ENCODE measurements at regions not wholly inside any gene's neighbourhood (a gene's known extent, or its start where the extent isn't known, plus 50 kb on each side); places are given as distances from the start of the nearest gene placed in this dataset.
A peak's percentile ranks its signal among the peaks of the same experiment; 100 is the strongest.

GRCh38 chr3:186487819-186488218 is 56.4 kb downstream of the CRYGS start:
- peak; percentile 10 for DNase-seq
- Histone ChIP-seq H3K36me3 (no peaks in the 10 kb centered on the region), H3K9me3 (no peaks in the 10 kb centered on the region), H3K27me3 (peaks cover 8% of the 10 kb centered on the region), H3K4me3 (no peak overlapping the region)

- H3K4me3 ChIP-seq = no peak overlapping the region
- no peak for DNase-seq
- peaks cover 8% of the 10 kb centered on the region for H3K27me3 ChIP-seq
- H3K36me3 ChIP-seq = no peaks in the 10 kb centered on the region
- H3K9me3 ChIP-seq = no peaks in the 10 kb centered on the region
These were observed 57.1 kb downstream of the CRYGS start for GRCh38 chr3:186487037-186487436.

GRCh38 chr3:186483611-186484340 is 60.4 kb downstream of the CRYGS start:
- Histone ChIP-seq H3K27me3 (peaks cover 7% of the 10 kb centered on the region), H3K36me3 (no peaks in the 10 kb centered on the region), H3K4me3 (no peak overlapping the region), H3K9me3 (no peaks in the 10 kb centered on the region)
- DNase-seq = no peak

- no peak overlapping the region for H3K4me3 ChIP-seq
- no peaks in the 10 kb centered on the region for H3K9me3 ChIP-seq
- H3K27me3 ChIP-seq = peaks cover 7% of the 10 kb centered on the region
- DNase-seq = no peak
- H3K36me3 ChIP-seq = no peaks in the 10 kb centered on the region
These were observed 62.7 kb downstream of the CRYGS start for GRCh38 chr3:186481526-186481925.

GRCh38 chr3:186477876-186478275 is 66.3 kb downstream of the CRYGS start:
- DNase-seq = no peak
- H3K4me3 ChIP-seq = no peak overlapping the region

GRCh38 chr3:186477033-186477432 is 67.1 kb downstream of the CRYGS start:
- no peaks in the 10 kb centered on the region for H3K9me3 ChIP-seq
- H3K4me3 ChIP-seq = no peak overlapping the region
- peaks cover 5% of the 10 kb centered on the region for H3K27me3 ChIP-seq
- no peaks in the 10 kb centered on the region for H3K36me3 ChIP-seq
- DNase-seq = no peak

More at GRCh38 chr3:186477876-186478275, 66.3 kb downstream of the CRYGS start:
- H3K9me3 ChIP-seq = no peaks in the 10 kb centered on the region
- H3K27me3 ChIP-seq = peaks cover 5% of the 10 kb centered on the region
- no peaks in the 10 kb centered on the region for H3K36me3 ChIP-seq

- H3K9me3 ChIP-seq = no peaks in the 10 kb centered on the region
- peaks cover 5% of the 10 kb centered on the region for H3K27me3 ChIP-seq
- no peak overlapping the region for H3K4me3 ChIP-seq
- no peak for DNase-seq
- H3K36me3 ChIP-seq = no peaks in the 10 kb centered on the region
These were observed 67.6 kb downstream of the CRYGS start for GRCh38 chr3:186476541-186476940.

GRCh38 chr3:186476044-186476468 is 68.1 kb downstream of the CRYGS start:
- Histone ChIP-seq H3K4me3 (no peak overlapping the region), H3K9me3 (no peaks in the 10 kb centered on the region), H3K27me3 (peaks cover 3% of the 10 kb centered on the region; the same call in 1 of the 2 replicates), H3K36me3 (no peaks in the 10 kb centered on the region)
- DNase-seq = peak; percentile 13

GRCh38 chr3:186473166-186473565 is 71.0 kb downstream of the CRYGS start:
- no peaks in the 10 kb centered on the region for H3K9me3 ChIP-seq
- DNase-seq = no peak
- no peaks in the 10 kb centered on the region for H3K36me3 ChIP-seq
- 0 out of 2 replicates have a peak, but pooled peaks cover 3% of the 10 kb centered on the region for H3K27me3 ChIP-seq
- H3K4me3 ChIP-seq = no peak overlapping the region

- H3K9me3 ChIP-seq = no peaks in the 10 kb centered on the region
- H3K27me3 ChIP-seq = 0 out of 2 replicates have a peak, but pooled peaks cover 3% of the 10 kb centered on the region
- no peak overlapping the region for H3K4me3 ChIP-seq
- no peak for DNase-seq
- H3K36me3 ChIP-seq = no peaks in the 10 kb centered on the region
These were observed 71.6 kb downstream of the CRYGS start for GRCh38 chr3:186472456-186473008.

GRCh38 chr3:186471771-186472170 is 72.4 kb downstream of the CRYGS start:
- DNase-seq = no peak
- Histone ChIP-seq H3K9me3 (no peaks in the 10 kb centered on the region), H3K4me3 (no peak overlapping the region), H3K27me3 (0 out of 2 replicates have a peak, but pooled peaks cover 3% of the 10 kb centered on the region), H3K36me3 (no peaks in the 10 kb centered on the region)

- H3K27me3 ChIP-seq = 0 out of 2 replicates have a peak, but pooled peaks cover 3% of the 10 kb centered on the region
- DNase-seq = no peak
These were observed 74.7 kb downstream of the CRYGS start for GRCh38 chr3:186469525-186469924.

GRCh38 chr3:186467969-186468368 is 76.2 kb downstream of the CRYGS start:
- 0 out of 2 replicates have a peak, but pooled peaks cover 3% of the 10 kb centered on the region for H3K27me3 ChIP-seq

More at GRCh38 chr3:186469525-186469924, 74.7 kb downstream of the CRYGS start:
- Histone ChIP-seq H3K9me3 (no peaks in the 10 kb centered on the region), H3K36me3 (no peaks in the 10 kb centered on the region), H3K4me3 (no peak overlapping the region)

GRCh38 chr3:186466391-186466974 is 77.7 kb downstream of the CRYGS start:
- no peak overlapping the region for H3K4me3 ChIP-seq
- 0 out of 2 replicates have a peak, but pooled peaks cover 3% of the 10 kb centered on the region for H3K27me3 ChIP-seq
- no peaks in the 10 kb centered on the region for H3K36me3 ChIP-seq
- no peaks in the 10 kb centered on the region for H3K9me3 ChIP-seq
- DNase-seq = peak; percentile 29

More at GRCh38 chr3:186467969-186468368, 76.2 kb downstream of the CRYGS start:
- no peak for DNase-seq
- Histone ChIP-seq H3K36me3 (no peaks in the 10 kb centered on the region), H3K9me3 (no peaks in the 10 kb centered on the region), H3K4me3 (no peak overlapping the region)

- no peak for DNase-seq
- Histone ChIP-seq H3K4me3 (no peak overlapping the region), H3K36me3 (no peaks in the 10 kb centered on the region), H3K27me3 (no peaks in the 10 kb centered on the region), H3K9me3 (no peaks in the 10 kb centered on the region)
These were observed 78.7 kb downstream of the CRYGS start for GRCh38 chr3:186465508-186465907.

GRCh38 chr3:186464424-186465093 is 79.6 kb downstream of the CRYGS start:
- H3K36me3 ChIP-seq = no peaks in the 10 kb centered on the region
- no peaks in the 10 kb centered on the region for H3K9me3 ChIP-seq
- no peaks in the 10 kb centered on the region for H3K27me3 ChIP-seq
- H3K4me3 ChIP-seq = no peak overlapping the region
- DNase-seq = no peak

GRCh38 chr3:186461141-186461540 is 83.0 kb downstream of the CRYGS start:
- Histone ChIP-seq H3K36me3 (no peaks in the 10 kb centered on the region), H3K27me3 (peaks cover 5% of the 10 kb centered on the region; the same call in 1 of the 2 replicates), H3K4me3 (no peak overlapping the region), H3K9me3 (no peaks in the 10 kb centered on the region)
- DNase-seq = no peak
